Epithelial cell of esophagus (primary cell): ENCODE measurements at regions not wholly inside any gene's neighbourhood (a gene's known extent, or its start where the extent isn't known, plus 50 kb on each side); places are given as distances from the start of the nearest gene placed in this dataset.

Experiments
- DNase-seq: peaks from one replicate; pipeline ENCODE4 v3.0.0; 2010; ENCODE audit warnings: low read depth
- H3K4me3 ChIP-seq: 2 replicates; pipeline ENCODE4 v1.5.1; 2011; ENCODE audit warnings: mild to moderate bottlenecking, low read length, control low read depth
- CTCF ChIP-seq: IDR thresholded peaks from 2 replicates; pipeline ENCODE4 v1.5.1; 2011; ENCODE audit warnings: low read depth, mild to moderate bottlenecking, low read length, control low read depth, inconsistent platforms; ENCODE audit not compliant: insufficient read depth; ENCODE audit errors: missing control alignments

GRCh38 chr10:111209692-111210091, 132.9 kb downstream of the ADRA2A start:
- DNase-seq, result no peak
- H3K4me3 ChIP-seq, result no peak overlapping the region
- TF ChIP-seq CTCF, result no peak

DNA sequence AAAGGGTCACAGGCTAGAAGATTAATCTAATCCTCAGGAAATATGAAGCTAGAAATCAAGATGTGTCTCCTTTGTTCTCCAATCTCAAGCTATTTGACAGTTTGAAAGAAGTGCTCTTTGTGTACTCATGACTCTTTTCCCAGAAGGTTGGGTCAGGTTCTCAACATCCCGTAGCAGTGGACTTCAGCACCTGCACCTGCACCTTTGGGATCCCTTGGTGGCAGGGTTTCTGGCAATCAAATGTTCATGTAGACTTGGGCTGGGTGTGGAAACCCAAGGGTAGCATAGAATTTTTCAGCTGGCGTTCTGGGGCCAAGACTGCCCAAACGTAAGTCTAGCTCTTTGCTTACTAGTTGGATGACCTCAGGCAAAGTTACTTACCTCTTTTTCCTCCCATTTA, 134.4 kb downstream of the ADRA2A start:
- no peak overlapping the region for H3K4me3 ChIP-seq
- DNase-seq, result no peak
- no peak for TF ChIP-seq CTCF

GRCh38 chr10:111211706-111212105, 134.9 kb downstream of the ADRA2A start:
- TF ChIP-seq CTCF, result no peak
- no peak overlapping the region for H3K4me3 ChIP-seq
- peak; percentile 60 for DNase-seq

- no peak overlapping the region for H3K4me3 ChIP-seq
- DNase-seq, result no peak
- no peak for TF ChIP-seq CTCF
Observed at GRCh38 chr10:111221682-111222480, 145.1 kb downstream of the ADRA2A start.

GRCh38 chr10:111222961-111223360, 146.1 kb downstream of the ADRA2A start:
- DNase-seq, result no peak
- TF ChIP-seq CTCF, result no peak
- no peak overlapping the region for H3K4me3 ChIP-seq

DNA sequence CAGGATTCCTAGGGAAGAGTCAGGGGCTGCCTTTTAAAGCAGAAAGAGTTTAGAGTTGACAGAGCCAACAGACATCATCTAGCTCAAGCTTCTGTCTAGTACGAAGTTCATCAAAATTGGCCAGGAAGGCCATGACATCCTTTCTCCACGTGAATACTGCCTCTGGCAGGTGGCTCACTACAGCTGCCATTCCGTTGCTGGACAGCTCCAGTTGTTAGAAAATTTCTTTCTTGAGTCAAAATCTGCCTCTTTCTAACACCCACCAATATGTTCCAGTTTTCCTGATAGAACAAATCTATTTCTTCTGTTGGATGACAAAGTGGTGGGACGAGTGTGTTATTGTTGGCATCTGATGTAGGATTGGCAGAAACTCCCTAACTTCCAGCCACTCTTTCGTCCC, 154.9 kb downstream of the ADRA2A start:
- DNase-seq, result no peak
- no peak for TF ChIP-seq CTCF
- H3K4me3 ChIP-seq, result no peak overlapping the region

DNA sequence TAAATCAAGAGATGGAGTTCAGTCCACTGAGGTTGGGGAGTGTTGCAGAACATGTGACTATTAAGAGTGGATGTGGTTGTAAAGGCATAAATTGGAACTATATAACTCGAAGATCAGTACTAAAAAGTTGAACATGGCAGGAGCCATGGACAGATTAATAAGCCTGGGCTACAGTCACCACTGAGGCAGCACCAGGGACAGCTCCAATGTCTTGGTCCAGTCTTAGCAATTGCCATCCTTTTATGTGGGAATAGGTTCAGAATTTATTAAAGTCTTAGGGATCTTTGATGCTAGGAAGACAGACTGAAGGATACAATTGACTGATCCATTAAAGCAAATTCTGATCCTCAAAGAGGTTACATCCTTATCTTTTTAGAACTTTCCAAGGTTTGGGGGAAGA, 156.6 kb downstream of the ADRA2A start:
- no peak overlapping the region for H3K4me3 ChIP-seq
- no peak for TF ChIP-seq CTCF
- DNase-seq, result peak; percentile 18
